Coronary artery (tissue), 2 donors: ENCODE measurements at regions not wholly inside any gene's neighbourhood (a gene's known extent, or its start where the extent isn't known, plus 50 kb on each side); places are given as distances from the start of the nearest gene placed in this dataset.

ENCODE experiments used
- DNase-seq: peaks from one replicate; pipeline ENCODE4 v3.0.0-alpha.2; 2017; ENCODE audit warnings: low spot score
- H3K27ac ChIP-seq, 2 donors: fragments of 200-600 bp; sonication (generic); one replicate each; pipeline ENCODE4 v1.5.1; 2016 to 2019
- H3K4me3 ChIP-seq: fragments of 200-600 bp; sonication (generic); 2 replicates; pipeline ENCODE4 v1.5.1; 2016; ENCODE audit warnings: mild to moderate bottlenecking, moderate library complexity
- TF ChIP-seq, protein P1 (sequence below): fragments of 200-600 bp; sonication (generic); IDR thresholded peaks from one replicate; pipeline ENCODE4 v1.5.1; 2019; ENCODE audit warnings: antibody characterized with exemption

DNA sequence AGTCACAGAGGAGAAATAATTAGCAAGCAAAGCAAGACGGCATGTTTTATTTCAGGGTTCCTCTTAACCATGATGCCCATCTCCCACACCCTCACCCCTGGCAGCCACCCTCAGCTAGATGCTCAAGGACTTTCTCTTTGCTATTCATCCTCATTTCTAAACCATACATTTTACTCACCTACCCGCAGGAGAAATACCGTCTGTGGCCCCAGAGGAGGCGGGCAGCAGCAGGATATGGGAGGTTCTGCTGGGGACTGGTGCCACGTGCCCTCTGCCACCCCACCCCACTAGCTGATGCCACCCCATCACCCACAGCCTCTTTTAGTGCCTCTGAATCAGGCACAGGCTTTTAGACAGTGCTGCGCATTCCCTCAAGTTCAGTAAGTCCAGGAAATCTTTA lies 168.7 kb upstream of the ITGB1 start:
- no peak for DNase-seq
- peak overlapping the region; percentile 5 to 53 for H3K27ac ChIP-seq

DNA sequence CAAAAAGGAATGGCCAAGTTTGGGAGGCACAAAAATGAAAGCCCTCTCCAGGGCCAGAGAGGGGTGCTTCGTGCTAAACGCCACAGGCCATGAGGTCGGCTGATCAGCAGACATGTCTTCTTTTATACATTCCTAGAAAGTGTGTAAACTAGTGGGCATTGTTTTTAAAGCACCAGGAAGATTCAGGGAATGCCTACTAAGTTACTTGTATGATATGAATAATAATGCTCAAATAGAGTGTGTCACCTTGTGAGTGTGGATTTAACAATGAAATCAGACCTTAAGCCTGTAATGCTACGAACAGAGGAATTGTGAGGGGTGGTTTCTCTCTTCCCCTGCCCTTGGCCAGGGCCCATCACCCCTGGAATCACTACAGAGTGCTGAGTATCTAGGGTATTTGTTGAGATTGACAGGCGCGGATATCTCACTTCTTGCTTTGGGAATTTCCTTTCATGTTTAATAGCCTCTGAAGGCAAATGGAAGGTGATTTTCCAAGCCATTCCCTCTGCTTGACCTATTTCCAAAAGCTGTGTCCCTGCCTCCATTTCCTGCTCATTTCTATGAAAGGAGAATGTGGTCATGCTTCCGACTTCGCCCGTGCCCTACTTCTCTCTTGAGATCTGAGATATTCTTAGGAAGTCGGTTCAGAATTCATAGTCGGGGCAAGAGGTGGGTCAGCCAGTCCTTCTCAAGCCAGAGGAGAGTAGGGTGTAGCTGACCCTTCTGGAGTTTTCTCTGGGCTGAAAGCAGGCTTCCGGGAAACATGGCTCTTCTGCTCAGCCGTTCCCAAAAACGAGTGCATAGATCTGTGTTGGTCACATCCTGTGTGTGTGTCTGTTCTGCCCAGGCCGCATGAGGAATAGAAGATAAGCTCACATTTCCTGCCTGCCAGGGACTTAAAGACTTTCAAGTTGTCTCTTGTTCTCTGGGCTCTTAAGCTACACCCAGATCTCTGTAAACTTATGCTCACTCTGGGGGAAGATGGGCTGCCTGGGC lies 167.8 kb upstream of the ITGB1 start:
- Histone ChIP-seq H3K4me3 (no peak overlapping the region), H3K27ac (peak overlapping the region; percentile 5 to 53)
- no peak for DNase-seq
- TF ChIP-seq, protein P1, sequence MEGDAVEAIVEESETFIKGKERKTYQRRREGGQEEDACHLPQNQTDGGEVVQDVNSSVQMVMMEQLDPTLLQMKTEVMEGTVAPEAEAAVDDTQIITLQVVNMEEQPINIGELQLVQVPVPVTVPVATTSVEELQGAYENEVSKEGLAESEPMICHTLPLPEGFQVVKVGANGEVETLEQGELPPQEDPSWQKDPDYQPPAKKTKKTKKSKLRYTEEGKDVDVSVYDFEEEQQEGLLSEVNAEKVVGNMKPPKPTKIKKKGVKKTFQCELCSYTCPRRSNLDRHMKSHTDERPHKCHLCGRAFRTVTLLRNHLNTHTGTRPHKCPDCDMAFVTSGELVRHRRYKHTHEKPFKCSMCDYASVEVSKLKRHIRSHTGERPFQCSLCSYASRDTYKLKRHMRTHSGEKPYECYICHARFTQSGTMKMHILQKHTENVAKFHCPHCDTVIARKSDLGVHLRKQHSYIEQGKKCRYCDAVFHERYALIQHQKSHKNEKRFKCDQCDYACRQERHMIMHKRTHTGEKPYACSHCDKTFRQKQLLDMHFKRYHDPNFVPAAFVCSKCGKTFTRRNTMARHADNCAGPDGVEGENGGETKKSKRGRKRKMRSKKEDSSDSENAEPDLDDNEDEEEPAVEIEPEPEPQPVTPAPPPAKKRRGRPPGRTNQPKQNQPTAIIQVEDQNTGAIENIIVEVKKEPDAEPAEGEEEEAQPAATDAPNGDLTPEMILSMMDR = no peak

More for the DNA sequence above, 168.7 kb upstream of the ITGB1 start:
- no peak overlapping the region for H3K4me3 ChIP-seq
- TF ChIP-seq, protein P1 = no peak

GRCh38 chr10:33125111-33125510 lies 167.1 kb upstream of the ITGB1 start:
- Histone ChIP-seq H3K27ac (no peak overlapping the region), H3K4me3 (no peak overlapping the region)
- TF ChIP-seq, protein P1 = no peak
- DNase-seq = no peak

GRCh38 chr10:33123680-33124079 lies 165.7 kb upstream of the ITGB1 start:
- Histone ChIP-seq H3K27ac (no peak overlapping the region), H3K4me3 (no peak overlapping the region)
- DNase-seq = no peak
- TF ChIP-seq, protein P1 = no peak

- no peak for DNase-seq
- Histone ChIP-seq H3K27ac (peak overlapping the region; percentile 25 to 30), H3K4me3 (peak overlapping the region; percentile 35)
- TF ChIP-seq, protein P1 = no peak
These were observed 164.2 kb upstream of the ITGB1 start for GRCh38 chr10:33122014-33122809.

- no peak for DNase-seq
- TF ChIP-seq, protein P1 = no peak
- Histone ChIP-seq H3K27ac (no peak overlapping the region), H3K4me3 (no peak overlapping the region)
These were observed 162.7 kb upstream of the ITGB1 start for GRCh38 chr10:33120700-33121099.
